Activated CD4-positive, alpha-beta memory T cell treated with anti-CD3 and anti-CD28 coated beads, Interleukin-2, amount 10 ng/mL, durations not matched to agents 7 days and 5 days (primary cell): ENCODE measurements at regions not wholly inside any gene's neighbourhood (a gene's known extent, or its start where the extent isn't known, plus 50 kb on each side); places are given as distances from the start of the nearest gene placed in this dataset.

Source experiments
- CTCF ChIA-PET: fragments of 350-600 bp; sonication (Branson Sonifier 250); formaldehyde crosslinking; loops from one replicate; lab custom pipeline; 2021; ENCODE audit warnings: antibody characterized with exemption, inconsistent platforms; lab: Charles Lee
- POLR2A ChIA-PET: fragments of 350-600 bp; sonication (Branson Sonifier 250); formaldehyde crosslinking; loops from one replicate; lab custom pipeline; 2021; ENCODE audit warnings: antibody characterized with exemption; lab: Charles Lee
- DNase-seq: peaks from one replicate; pipeline ENCODE4 v3.0.0-alpha.2; 2020
- H3K27ac Mint-ChIP-seq: one replicate; pipeline ENCODE4 v1.8.0; 2021; ENCODE audit warnings: mild to moderate bottlenecking, mixed read lengths
- H3K27me3 Mint-ChIP-seq: one replicate; pipeline ENCODE4 v1.8.0; 2021; ENCODE audit warnings: mixed read lengths
- H3K36me3 Mint-ChIP-seq: one replicate; pipeline ENCODE4 v1.8.0; 2021; ENCODE audit warnings: low read depth, mixed read lengths
- H3K4me1 Mint-ChIP-seq: one replicate; pipeline ENCODE4 v1.8.0; 2021; ENCODE audit warnings: mixed read lengths
- H3K4me3 Mint-ChIP-seq: one replicate; pipeline ENCODE4 v1.8.0; 2021; ENCODE audit warnings: mild to moderate bottlenecking, mixed read lengths
- H3K9me3 Mint-ChIP-seq: one replicate; pipeline ENCODE4 v1.8.0; 2021; ENCODE audit warnings: mixed read lengths

- ChIA-PET CTCF (no interaction called here), POLR2A (no interaction called here)
- Mint-ChIP-seq H3K4me3 (no peak overlapping the region), H3K4me1 (no peaks in the 10 kb centered on the region), H3K27ac (no peak overlapping the region), H3K9me3 (peaks cover 7% of the 10 kb centered on the region), H3K27me3 (no peaks in the 10 kb centered on the region), H3K36me3 (no peaks in the 10 kb centered on the region)
- DNase-seq: no peak
Observed at GRCh38 chr5:107169867-107170266, 500.9 kb downstream of the EFNA5 start.

GRCh38 chr5:107168848-107169752 lies 501.6 kb downstream of the EFNA5 start:
- H3K9me3 Mint-ChIP-seq: peaks cover 7% of the 10 kb centered on the region
- no peak for DNase-seq
- no peak overlapping the region for H3K27ac Mint-ChIP-seq
- CTCF ChIA-PET: no interaction called here
- no peak overlapping the region for H3K4me3 Mint-ChIP-seq
- POLR2A ChIA-PET: no interaction called here
- H3K4me1 Mint-ChIP-seq: no peaks in the 10 kb centered on the region
- no peaks in the 10 kb centered on the region for H3K27me3 Mint-ChIP-seq
- no peaks in the 10 kb centered on the region for H3K36me3 Mint-ChIP-seq

GRCh38 chr5:107168086-107168485 lies 502.7 kb downstream of the EFNA5 start:
- Mint-ChIP-seq H3K27ac (no peak overlapping the region), H3K27me3 (no peaks in the 10 kb centered on the region), H3K4me1 (no peaks in the 10 kb centered on the region), H3K9me3 (peaks cover 7% of the 10 kb centered on the region), H3K4me3 (no peak overlapping the region), H3K36me3 (no peaks in the 10 kb centered on the region)
- ChIA-PET CTCF (no interaction called here), POLR2A (no interaction called here)
- no peak for DNase-seq

DNA sequence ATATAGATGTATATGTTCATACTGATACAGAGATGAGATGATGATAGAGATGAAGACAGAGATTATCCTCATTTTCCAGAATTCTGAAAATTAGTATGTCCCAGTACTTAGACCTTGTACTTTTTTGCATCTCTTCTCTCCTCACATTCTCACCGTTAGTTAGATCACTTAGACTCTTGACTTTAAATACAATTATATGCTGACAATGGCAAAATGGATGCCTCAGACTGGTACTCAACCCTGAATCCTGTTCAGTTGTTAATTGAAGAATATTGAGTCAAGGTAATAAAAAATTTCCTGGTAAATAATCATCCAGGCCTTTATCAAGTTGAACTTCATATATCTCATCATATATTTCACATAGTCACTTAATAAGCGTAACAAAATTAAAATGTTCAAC lies 505.4 kb downstream of the EFNA5 start:
- ChIA-PET POLR2A (no interaction called here), CTCF (no interaction called here)
- Mint-ChIP-seq H3K36me3 (no peaks in the 10 kb centered on the region), H3K9me3 (no peaks in the 10 kb centered on the region), H3K27me3 (no peaks in the 10 kb centered on the region), H3K4me3 (no peak overlapping the region), H3K27ac (no peak overlapping the region), H3K4me1 (no peaks in the 10 kb centered on the region)
- no peak for DNase-seq

- Mint-ChIP-seq H3K9me3 (peaks cover 3% of the 10 kb centered on the region), H3K27ac (no peak overlapping the region), H3K36me3 (no peaks in the 10 kb centered on the region), H3K4me1 (no peaks in the 10 kb centered on the region), H3K27me3 (no peaks in the 10 kb centered on the region), H3K4me3 (no peak overlapping the region)
- CTCF ChIA-PET: no interaction called here
- POLR2A ChIA-PET: no interaction called here
- DNase-seq: no peak
Observed at GRCh38 chr5:107157809-107158208, 512.9 kb downstream of the EFNA5 start.

- Mint-ChIP-seq H3K27me3 (no peaks in the 10 kb centered on the region), H3K27ac (no peak overlapping the region), H3K4me3 (no peak overlapping the region), H3K4me1 (no peaks in the 10 kb centered on the region), H3K9me3 (peaks cover 3% of the 10 kb centered on the region), H3K36me3 (no peaks in the 10 kb centered on the region)
- DNase-seq: no peak
- POLR2A ChIA-PET: no interaction called here
- CTCF ChIA-PET: no interaction called here
Observed at GRCh38 chr5:107155707-107156106, 515.0 kb downstream of the EFNA5 start.

DNA sequence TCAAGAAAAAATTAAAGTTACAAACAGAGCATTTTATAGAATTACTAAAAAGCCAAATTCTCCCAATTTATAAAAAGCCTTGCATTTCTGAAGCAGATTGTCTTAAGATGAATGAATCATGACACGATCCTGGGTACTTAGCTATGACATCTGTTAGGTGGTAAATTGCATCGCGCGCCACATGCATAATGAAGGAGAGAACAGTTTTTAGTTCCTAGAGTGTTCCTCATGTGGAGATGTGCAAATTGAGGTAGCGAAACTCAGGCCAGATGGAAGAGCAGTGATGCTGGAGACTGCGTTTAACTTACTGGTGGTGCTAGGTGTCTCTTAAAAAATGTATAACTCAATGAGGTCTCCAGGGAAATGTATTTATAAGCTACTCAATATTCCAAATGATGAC lies 516.1 kb downstream of the EFNA5 start:
- Mint-ChIP-seq H3K27me3 (no peaks in the 10 kb centered on the region), H3K9me3 (no peaks in the 10 kb centered on the region), H3K4me1 (no peaks in the 10 kb centered on the region), H3K4me3 (no peak overlapping the region), H3K27ac (no peak overlapping the region), H3K36me3 (no peaks in the 10 kb centered on the region)
- DNase-seq: no peak
- ChIA-PET CTCF (no interaction called here), POLR2A (no interaction called here)

GRCh38 chr5:107153283-107153682 lies 517.5 kb downstream of the EFNA5 start:
- no peak overlapping the region for H3K4me3 Mint-ChIP-seq
- H3K27ac Mint-ChIP-seq: no peak overlapping the region
- CTCF ChIA-PET: no interaction called here
- no peak for DNase-seq
- H3K4me1 Mint-ChIP-seq: no peaks in the 10 kb centered on the region
- H3K9me3 Mint-ChIP-seq: no peaks in the 10 kb centered on the region
- POLR2A ChIA-PET: no interaction called here
- no peaks in the 10 kb centered on the region for H3K27me3 Mint-ChIP-seq
- H3K36me3 Mint-ChIP-seq: no peaks in the 10 kb centered on the region

GRCh38 chr5:107149243-107150005 lies 521.3 kb downstream of the EFNA5 start:
- DNase-seq: no peak
- Mint-ChIP-seq H3K4me3 (no peak overlapping the region), H3K36me3 (no peaks in the 10 kb centered on the region), H3K27ac (no peak overlapping the region), H3K27me3 (peaks cover 2% of the 10 kb centered on the region), H3K9me3 (no peaks in the 10 kb centered on the region), H3K4me1 (no peaks in the 10 kb centered on the region)
- ChIA-PET CTCF (no interaction called here), POLR2A (no interaction called here)

DNA sequence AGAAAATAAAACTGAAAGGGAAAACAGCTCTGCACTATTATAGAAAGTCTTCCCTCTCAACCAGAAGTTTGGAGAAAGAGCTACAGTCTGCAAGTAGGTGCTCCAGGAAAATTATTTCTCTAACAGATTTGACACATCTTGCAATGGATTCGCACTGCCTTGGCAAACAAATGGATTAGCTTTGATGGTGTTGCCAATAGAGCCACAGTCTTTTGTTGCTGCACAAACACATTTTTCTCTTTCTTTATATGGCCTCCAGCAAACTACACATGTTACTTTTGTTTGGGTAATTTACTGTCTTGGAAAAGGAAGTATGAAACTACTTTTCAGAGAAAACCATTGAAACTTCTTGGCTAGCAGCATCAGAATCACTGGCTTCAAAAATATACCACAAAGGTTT lies 523.1 kb downstream of the EFNA5 start:
- no peak overlapping the region for H3K27ac Mint-ChIP-seq
- H3K4me3 Mint-ChIP-seq: no peak overlapping the region
- H3K27me3 Mint-ChIP-seq: peaks cover 2% of the 10 kb centered on the region
- POLR2A ChIA-PET: no interaction called here
- H3K4me1 Mint-ChIP-seq: no peaks in the 10 kb centered on the region
- no peaks in the 10 kb centered on the region for H3K9me3 Mint-ChIP-seq
- CTCF ChIA-PET: no interaction called here
- H3K36me3 Mint-ChIP-seq: no peaks in the 10 kb centered on the region
- DNase-seq: no peak

DNA sequence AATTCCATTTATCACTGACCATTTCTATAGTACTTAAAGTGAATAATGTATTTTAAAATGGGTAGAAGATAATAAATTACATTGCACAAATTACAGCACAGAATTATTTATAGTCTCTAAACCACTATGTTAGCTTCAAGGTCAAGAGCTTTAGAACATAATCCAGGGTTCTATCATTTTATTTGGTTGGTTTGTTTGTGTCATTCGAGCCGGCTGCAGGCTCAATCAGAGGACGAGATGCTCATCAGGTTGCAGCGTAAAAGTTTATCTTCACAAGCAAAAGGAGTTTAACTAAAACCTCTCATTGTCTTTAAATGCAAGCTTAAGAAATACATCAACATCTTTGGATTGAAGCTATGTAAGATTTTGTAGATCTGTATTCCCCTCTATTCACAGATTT lies 523.8 kb downstream of the EFNA5 start:
- no peak for DNase-seq
- Mint-ChIP-seq H3K9me3 (no peaks in the 10 kb centered on the region), H3K36me3 (no peaks in the 10 kb centered on the region), H3K27ac (no peak overlapping the region), H3K27me3 (peaks cover 2% of the 10 kb centered on the region), H3K4me1 (no peaks in the 10 kb centered on the region), H3K4me3 (no peak overlapping the region)
- CTCF ChIA-PET: no interaction called here
- POLR2A ChIA-PET: no interaction called here

DNA sequence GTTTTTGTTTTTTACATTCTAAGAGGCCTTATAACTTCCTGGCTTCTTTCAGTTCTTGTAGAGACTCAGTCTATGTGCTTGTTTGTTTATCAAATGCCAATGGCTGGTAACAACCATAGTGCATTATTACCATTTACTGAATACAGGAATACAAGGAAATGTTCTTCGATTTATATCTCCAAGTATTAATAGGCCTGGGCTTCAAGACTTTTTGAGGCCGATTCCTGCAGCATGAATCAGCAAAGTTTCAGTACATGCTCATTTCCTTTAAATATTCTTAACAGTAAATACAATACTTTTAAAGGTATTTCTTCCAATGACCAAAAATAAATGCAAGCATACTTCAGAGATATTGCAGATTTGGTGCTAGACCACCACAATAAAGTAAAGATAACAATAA lies 535.3 kb downstream of the EFNA5 start:
- ChIA-PET POLR2A (no interaction called here), CTCF (no interaction called here)
- H3K36me3 Mint-ChIP-seq: no peaks in the 10 kb centered on the region
- H3K27me3 Mint-ChIP-seq: no peaks in the 10 kb centered on the region
- no peaks in the 10 kb centered on the region for H3K9me3 Mint-ChIP-seq
- DNase-seq: no peak
- H3K4me1 Mint-ChIP-seq: no peaks in the 10 kb centered on the region
- no peak overlapping the region for H3K4me3 Mint-ChIP-seq
- no peak overlapping the region for H3K27ac Mint-ChIP-seq

DNA sequence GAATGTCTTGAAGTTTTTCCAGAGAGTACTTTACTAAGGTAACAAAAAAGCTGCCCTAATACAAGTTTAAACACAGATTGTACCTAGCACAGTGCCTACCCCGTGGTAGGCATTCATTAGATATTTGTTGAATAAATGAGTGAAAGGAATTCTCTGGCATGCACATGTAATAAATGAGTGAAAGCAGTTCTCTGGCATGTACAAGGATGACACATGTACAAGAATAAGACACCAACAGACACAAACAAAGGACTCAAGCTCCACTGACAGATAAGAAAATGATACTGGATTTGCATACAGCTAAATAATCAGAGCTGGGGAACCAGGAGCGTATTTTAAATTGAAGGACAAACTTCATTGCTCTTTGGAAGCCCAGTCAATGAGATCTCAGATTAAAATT lies 535.8 kb downstream of the EFNA5 start:
- DNase-seq: no peak
- POLR2A ChIA-PET: no interaction called here
- H3K4me3 Mint-ChIP-seq: no peak overlapping the region
- H3K27ac Mint-ChIP-seq: no peak overlapping the region
- no peaks in the 10 kb centered on the region for H3K36me3 Mint-ChIP-seq
- H3K27me3 Mint-ChIP-seq: no peaks in the 10 kb centered on the region
- no peaks in the 10 kb centered on the region for H3K9me3 Mint-ChIP-seq
- no peaks in the 10 kb centered on the region for H3K4me1 Mint-ChIP-seq
- CTCF ChIA-PET: no interaction called here

DNA sequence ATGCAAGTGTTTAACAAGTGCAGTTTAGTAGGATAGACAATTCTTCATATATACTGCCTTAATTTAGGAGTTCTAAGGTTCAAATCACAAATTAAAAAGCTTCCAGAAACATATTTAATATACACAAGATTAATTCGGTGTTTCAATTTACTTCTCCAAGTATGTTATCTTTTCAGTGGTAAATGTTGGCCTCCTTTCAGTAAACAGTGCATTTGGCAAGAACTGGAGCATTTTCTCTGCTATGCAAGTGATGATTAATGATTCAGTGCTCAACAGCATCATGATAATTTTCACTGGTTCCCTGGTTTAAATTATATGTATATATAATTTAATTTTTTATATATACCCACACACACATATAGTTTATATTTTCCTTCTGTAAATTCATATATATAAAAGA lies 541.7 kb downstream of the EFNA5 start:
- Mint-ChIP-seq H3K4me1 (no peaks in the 10 kb centered on the region), H3K4me3 (no peak overlapping the region), H3K36me3 (no peaks in the 10 kb centered on the region)

More for the DNA sequence above, 541.7 kb downstream of the EFNA5 start:
- CTCF ChIA-PET: no interaction called here
- H3K9me3 Mint-ChIP-seq: no peaks in the 10 kb centered on the region
- no peaks in the 10 kb centered on the region for H3K27me3 Mint-ChIP-seq
- POLR2A ChIA-PET: no interaction called here
- no peak for DNase-seq
- no peak overlapping the region for H3K27ac Mint-ChIP-seq
